Fibroblast of skin of left biceps (primary cell): ENCODE measurements at regions not wholly inside any gene's neighbourhood (a gene's known extent, or its start where the extent isn't known, plus 50 kb on each side); places are given as distances from the start of the nearest gene placed in this dataset.
"Not testable (repeated sequence)": the region's sequence is repeated elsewhere in the genome, so short reads cannot be mapped to it uniquely, and the experiment has no call there.

Source experiments
- DNase-seq, 2 experiments: peaks; one replicate each; pipeline ENCODE4 v3.0.0-alpha.2; 2013; ENCODE audit warnings: low read depth in 2 of 2

DNA sequence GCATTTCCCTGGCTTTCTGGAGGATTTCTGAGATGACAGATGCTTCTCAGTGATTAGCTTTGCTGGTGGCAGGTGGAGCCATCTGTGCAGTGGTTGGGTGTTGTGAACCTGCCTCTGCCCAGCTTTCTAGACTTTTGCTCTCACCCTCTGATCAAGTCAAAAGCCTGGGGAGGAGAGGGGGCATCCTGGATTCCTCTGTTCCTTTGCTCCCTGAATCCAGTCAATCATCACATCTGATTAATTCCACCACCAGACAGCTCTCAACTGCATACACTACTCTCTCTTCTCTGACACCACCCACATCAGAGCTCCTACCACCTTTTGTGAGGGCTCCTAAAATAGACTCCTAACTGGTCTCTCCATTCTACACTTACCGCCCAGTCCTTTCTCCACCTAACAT, 283.5 kb downstream of the WDR11 start:
- DNase-seq, result no peak

DNA sequence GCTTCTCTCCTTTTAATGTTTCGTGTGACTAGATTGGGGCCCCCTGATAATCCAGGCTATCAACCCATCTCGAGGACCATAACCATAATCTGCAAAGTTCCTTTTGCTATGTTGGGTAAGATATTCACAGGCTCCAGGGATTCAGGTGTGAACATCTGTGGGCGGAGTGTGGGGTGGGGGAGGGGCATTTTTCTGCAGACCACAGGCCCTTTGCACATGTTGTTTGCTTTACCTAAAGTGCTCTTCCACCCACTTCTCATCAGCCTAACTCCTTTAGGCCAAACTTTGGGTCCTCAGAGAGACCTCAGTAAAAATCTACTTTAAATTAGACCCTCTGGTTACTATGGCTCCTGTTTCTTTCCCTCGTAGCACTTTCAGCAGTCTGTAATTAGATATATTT, 284.4 kb downstream of the WDR11 start:
- no peak for DNase-seq

DNA sequence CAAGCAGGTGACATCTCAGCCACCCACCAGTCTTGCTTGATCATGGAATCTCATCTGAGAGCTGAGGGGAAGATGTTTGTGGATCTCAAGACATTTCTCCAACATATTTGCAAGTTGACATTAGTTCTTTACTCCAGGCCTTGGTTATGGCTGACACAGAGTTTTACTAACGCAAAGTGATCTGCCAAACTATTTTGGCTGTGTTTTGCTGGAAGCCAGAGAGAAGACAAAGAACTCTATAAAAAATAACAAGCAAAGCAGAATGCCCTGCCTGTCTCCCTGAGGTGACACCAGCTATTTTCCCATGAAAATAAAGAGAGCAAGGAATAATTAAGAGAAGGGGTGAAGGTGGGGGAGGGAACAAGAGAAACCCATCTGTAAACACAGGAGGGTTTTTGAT, 286.4 kb downstream of the WDR11 start:
- no peak for DNase-seq

DNA sequence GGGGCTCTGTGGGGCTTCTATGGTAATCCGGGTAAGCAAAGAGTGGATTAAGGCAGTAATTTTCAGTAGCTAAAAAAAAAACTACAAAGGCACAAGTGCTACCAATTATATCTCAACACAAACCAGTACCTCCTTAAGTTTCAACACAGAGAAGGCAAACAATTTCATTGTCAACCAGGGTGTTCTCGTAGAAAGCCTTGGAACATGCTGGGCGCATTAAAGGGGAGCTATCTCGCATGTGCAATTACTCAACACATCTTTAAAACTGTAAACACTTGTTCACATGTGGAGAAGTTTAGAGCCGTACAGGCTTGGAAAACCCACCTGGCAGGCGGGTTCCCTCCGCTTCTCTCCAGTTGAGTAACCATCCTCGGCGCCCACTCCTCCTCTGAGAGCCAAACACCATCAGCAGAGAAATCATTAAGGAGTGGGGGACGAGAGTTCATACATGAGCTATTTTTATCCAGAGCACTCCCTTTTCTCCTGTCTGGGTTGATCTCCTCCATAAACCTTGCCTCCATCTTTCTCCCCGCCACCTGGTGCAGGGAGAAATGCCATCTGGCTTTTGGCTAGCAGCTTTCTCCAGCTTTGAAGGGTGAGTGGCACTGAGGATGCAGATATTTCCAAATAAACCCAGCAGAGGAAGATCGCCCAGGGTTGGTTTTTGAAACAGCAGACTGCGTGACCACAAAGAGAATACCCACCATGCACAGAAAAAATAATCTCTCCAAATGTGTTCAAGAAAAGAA, 287.1 kb downstream of the WDR11 start:
- DNase-seq, result no peak

DNA sequence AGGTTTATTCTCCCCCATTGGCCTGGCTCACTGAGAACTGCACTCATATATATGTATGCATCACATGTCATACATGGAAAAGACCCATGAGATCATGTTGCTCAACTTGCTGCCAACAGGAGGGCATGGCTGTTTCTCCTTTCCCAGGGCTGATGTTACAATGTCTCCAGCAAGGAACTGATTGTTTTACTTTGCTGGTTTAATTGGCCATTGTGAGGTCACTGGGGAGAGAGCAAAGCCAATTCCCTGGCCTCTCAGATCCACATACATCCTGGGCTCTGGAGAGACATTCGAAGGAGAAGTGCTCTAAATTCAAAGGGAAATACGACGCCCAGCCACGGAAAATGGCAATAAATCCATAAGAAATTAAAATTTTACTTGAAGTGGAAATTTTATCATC, 287.8 kb downstream of the WDR11 start:
- DNase-seq, result no peak

DNA sequence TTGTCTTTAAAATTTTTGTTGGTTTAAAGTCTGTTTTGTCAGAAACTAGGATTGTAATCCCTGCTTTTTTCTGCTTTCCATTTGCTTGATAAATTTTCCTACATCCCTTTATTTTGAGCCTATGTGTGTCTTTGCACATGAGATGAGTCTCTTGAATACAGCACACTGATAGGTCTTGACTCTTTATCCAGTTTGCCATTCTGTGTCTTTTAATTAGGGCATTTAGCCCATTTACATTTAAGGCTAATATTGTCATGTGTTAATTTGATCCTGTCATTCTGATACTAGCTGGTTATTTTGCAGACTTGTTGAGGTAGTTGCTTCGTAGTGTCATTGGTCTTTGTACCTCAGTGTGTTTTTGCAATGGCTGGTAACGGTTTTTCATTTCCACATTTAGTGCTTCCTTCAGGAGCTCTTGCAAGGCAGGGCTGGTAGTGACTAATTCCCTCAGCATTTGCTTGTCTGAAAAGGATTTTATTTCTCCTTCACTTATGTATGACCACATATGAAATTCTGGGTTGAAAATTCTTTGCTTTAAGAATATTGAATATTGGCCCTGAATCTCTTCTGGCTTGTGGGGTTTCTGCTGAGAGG, 294.7 kb downstream of the WDR11 start:
- DNase-seq, result not testable (repeated sequence)

DNA sequence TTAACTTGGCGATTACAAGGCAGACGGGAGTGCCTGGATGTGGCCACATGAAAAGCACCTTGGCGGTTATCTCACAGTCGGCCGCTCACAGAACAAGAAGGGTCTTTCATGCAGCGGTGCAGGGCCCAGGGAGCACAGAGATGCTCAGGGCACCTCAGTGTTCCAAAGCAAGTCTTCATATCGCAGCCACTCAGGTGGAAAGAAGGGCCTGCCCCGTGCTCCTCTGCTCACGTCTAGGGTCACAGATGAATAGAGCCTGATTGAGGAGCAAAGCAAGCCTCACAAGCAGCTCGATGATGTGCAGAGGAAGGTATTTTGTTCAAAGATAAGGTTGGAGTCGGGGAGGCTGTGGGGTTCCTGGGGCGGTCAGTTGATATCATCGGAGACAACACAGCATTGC, 297.8 kb downstream of the WDR11 start:
- no peak for DNase-seq

DNA sequence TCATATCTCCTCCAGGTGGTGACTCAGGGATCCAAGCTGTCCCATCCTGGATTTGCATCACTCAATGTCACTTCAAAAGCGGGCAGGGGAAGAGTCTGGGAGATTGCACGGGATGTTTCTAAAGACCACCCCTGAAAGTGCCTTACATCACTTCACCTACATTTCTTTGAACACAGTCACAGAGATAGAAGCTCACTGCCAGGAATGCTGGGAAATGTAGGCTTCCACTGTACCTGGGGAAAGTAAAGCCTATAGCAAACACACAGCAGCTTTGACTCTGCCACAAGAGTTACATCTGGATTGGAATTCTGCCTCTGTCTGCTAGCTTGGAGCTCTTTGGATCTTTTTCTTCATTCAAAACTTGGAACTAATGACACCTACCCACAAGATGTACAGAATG, 300.9 kb downstream of the WDR11 start:
- no peak for DNase-seq

DNA sequence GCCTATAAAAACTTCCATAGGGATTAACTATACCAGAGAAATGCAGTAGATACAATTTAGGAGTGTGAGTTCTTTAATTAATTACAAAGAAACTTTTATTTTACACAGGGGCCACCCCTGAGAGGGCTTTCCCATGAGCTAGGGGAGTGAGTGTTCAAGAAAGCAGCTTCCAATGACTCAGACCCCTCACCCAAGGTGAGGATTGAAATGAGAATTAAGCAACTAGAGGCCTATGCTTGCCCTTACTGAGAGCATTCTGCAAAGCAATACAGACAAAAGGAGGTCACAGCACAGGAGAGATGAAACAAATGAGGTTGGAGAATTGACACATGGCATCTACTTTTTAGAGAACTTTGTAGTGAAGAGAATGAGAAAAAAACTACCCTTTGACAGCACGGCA, 301.8 kb downstream of the WDR11 start:
- DNase-seq, result no peak

DNA sequence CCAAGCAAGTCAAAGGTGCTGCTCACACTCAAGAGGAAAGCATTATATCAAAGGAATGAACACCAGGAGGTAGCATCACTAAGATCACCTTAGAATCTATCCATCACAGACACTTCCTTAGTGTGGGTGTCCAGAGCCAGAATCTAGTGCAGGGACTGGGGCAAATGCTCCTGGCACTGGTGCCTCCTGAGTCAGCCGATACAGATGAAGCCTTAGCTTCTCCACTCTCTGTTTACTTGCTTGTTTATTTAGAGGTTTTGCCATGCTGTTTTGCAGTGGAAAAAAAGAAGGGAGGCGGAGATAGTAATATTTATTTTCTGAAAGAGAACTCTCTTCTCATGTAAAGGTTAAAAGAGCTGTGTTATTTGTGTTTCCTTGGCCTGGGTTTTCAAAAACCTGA, 303.1 kb downstream of the WDR11 start:
- DNase-seq, result no peak

DNA sequence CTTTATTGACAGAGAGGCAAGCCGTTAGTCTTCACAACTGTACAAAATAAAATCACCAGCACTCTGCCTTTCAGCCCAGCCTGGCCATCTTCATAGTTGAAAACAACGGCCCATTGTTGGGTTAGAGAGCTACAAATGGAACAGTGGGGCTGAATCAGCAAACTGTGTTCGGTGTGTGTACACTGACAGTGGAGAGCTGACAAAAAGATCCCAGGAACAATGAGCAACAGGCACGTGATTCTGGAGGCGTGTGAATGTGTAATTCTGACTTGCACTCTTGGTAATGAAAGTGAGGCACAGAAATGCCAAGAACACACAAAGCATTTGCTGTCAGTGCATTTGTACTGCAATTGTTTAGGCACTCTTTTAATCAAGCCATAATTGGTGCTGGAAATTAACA, 303.7 kb downstream of the WDR11 start:
- no peak for DNase-seq

DNA sequence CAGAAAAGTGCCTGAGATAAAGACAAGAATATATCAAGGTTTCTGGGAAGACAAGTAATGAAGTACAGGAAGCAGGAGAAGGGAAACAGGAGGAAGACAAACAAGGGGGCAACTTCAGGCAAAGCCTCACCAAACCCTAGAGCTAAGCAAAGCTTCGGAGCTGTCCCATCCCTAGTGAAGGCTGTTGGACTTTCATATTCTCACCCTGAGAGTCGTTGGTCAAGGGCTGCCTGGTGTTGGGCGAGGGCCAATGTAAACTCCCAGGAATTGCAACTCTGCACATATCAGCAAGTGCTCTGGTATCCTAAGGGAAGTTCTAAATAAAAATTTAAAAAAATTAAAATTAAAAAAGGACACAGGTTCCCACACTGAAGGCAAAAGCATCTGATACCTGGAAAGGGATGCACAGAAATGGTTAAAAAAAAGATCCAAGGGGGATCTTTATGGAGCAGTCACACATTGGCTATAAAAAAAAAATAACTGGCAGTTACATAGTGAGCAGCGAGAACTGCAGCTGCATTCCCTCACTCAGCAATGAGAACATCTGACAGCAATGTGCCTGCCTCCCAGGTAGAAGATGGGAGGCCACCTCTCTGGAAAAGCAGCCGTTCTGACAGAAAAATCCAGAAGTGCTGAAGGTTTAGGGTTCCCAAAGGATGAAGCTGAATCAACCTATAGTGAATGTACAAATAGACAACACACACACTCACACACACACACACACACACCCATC, 304.7 kb downstream of the WDR11 start:
- DNase-seq, result no peak

DNA sequence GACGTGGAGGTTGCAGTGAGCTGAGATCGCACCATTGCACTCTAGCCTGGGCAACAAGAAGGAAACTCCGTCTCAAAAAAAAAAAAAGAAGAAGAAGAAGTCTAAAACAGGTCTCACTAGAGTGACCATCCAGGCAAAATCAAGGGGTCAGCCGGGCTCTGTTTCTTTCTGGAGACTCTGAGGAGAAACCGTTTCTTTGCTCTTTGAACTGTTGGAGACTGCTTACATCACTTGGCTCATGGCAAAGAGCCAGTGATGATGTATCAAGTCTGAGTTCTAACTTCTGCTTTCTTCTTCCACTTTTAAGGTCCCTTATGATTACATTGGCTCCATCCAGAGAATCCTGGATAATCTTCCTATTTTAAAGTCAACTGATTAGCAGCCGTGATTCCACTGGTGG, 306.8 kb downstream of the WDR11 start:
- no peak for DNase-seq

DNA sequence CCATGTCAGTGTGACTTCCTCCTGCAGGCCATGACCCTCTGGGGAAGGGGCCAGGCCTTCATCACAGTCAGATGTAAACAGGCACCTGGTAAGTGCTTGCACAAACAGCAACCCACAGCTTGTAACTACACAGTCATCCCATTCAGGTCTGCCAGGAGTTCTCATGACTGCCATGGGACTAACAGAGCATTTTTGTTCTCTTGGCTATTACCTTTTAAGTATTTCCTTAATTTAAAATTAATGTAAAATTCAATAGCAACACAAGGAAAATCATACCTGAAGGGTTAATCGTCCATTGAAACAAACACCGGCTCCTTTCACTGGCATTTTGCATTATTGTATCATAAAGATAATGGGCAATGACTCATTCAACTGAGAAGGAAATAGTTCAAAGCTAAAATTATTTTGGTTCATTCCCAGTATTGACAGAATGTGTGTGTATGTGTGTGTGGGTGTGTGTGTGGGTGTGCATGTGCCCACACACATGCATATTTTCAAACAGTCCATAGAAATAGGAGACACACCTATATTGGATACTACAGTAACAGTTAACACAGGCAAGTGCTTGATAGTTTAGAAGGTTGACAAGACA, 307.9 kb downstream of the WDR11 start:
- DNase-seq, result no peak

DNA sequence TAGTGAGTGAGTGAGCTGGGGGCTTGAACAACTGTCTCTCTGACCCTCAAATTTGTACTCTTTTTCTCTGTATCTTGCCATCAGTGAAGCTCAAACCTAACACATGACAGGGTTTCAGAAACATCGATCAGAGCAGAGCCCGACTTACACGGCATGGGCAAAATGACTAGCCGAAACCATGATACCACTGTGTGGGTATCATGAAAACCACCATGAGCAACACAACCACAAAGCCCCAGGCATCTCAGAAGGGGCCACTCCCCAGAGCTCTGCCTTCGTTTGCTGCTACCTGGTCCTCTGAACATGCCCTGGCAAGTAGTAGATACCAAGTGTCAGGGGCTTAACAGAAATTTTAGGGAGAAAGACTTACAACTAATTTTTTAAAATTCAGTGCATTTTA, 308.5 kb downstream of the WDR11 start:
- DNase-seq, result no peak

DNA sequence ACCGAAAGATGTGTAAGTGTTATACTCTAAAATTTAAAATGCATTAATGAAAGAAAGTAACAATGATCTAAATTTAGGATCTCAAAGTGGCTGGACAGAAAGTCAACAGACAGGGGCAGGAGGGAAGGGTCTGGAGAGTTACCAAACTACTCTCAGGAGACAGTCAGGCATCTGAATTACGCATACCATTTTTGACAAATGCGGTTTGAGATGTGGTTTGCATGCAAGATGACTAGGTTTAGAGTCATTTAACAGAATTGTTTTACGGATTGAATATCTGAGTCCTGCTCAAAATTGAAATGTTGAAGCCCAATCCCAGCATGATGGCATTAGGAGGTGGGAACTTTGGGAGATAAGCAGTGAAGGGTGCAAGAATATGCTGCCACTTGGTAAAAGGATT, 314.1 kb downstream of the WDR11 start:
- peak in 1 of 2 experiments; percentile 4 for DNase-seq

DNA sequence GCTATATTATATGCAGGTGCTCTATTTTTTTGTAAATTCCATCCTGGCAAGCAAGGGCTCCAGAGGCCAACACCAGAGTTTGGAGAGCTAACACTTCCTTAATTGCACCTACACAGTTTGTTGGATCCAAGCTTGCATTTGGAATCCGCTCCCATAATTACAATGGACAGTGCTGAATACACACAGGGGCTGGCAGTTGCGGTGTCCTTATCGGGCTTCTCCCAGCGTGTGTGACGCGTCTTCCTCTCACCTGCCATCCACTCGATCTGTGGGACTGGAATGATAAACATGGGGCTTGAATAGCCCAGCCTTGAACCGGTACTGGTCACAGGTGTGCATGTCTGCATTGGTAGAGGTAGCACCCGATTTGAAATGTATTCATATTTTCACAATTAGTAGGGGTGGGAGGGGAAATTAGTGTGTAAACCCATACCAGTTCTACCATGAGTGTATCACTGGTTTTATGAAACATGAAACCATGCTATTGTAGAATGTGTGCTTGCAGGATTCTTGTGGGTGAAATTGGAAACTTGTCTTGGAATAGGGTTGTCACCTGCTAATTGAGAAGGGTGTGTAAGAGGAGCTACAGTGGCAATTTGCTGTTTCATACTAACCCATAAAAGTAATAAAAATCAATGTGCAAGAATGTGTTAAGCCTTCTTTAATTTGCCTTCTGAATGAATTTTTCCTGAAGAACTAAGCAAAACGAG, 316.5 kb downstream of the WDR11 start:
- DNase-seq, result no peak

DNA sequence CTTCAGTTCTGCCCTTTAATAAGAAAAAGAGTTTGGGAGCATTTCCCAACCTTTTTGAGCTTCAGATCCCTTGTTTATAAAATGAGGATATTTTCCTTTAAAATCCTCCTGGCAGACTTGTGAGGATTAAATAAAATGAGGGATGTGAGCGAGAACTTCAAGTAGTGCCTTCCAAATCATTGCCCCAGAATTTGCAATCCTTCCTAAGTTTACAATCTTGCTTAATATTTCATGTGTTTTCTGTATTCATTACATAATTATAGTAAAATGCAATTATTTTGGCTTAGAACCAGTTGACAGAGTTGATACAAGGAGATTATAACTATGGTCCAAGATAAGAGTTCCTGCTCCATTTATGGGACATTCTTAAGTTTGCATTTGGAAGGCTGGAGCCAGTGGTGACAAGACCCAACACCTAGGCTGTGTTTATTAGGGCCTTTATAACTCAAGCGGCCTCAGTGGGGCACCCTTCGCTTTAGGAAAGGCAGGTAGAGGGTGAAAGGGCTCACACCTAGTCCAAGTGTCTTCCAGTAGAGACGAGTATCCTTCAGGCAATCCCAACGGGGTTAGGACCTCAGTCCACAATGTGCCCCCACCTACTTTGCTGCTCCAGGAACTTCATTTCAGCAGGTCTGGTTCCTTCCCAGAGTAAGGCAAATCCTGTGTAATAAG, 317.5 kb downstream of the WDR11 start:
- DNase-seq, result no peak

DNA sequence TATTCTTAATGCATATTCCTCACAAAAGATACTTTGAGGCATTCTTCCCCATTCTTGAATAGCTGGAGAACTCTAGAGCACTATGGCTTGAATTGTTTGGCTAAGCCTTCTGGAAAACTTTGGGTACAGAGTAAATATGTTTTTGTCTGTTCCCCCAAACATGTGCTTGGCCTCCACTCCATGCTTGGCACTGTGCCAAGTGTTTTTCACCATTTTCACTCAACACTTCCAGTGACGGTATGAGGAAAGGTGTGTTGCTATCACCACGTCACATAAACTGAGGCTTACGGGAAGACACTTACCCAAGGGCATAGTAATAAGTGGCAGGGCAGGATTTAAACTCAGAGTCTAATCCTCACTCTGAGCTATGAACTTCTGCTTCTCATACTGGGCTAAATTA, 318.2 kb downstream of the WDR11 start:
- DNase-seq, result no peak

DNA sequence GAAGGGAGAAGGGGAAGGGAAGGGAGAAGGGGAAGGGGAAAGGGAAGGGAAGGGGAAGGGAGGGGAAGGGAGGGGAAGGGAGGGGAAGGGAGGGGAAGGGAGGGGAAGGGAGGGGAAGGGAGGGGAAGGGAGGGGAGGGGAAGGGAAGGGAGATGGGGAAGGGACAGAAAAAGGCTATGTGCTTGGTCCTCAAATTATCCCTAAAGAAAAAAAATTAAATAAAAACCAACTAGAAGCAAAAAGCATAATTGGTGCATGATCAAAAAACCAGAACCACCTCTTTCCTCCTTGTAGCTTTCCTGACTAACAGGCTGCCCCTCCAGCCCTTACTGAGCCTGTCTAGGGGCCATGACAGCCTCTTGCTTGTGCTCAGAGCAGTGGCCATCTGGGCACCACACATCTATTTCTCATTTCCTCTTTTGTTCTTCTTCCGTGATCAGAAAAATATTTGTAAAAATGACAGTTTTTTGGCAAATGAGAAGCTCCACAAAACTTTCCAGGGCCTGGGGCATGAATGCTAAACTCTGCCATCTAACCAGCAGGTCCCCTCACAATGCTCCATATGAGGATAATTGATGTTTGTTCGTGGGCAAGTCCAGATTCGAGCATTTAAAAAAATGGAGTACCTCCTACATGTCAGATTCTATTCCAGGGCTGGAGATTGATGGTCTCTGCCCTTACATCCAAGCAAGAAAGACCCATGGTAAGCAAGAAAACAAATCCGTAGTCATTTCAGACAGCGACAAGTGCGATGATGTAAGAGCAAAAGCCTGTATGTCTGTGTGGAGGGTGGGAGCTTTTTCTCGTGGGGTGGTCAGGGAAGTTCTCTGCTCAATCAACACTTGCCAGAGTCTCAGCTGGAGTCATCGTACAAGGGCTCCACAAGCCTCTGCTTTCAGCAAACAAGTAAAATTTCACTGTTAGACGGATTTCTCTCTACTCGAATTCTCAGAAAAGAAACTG, 320.9 kb downstream of the WDR11 start:
- no peak for DNase-seq
